ENCODE measurements at regions not wholly inside any gene's neighbourhood (a gene's known extent, or its start where the extent isn't known, plus 50 kb on each side); places are given as distances from the start of the nearest gene placed in this dataset.

GRCh38 chr19:14317157-14317556 is 64.1 kb upstream of the ADGRE5 start:
- Histone ChIP-seq H3K9me3 (ENCODE audit: insufficient read depth, low read depth, low read length) (no peaks in the 10 kb centered on the region), H3K36me3 (ENCODE audit: insufficient read depth, low read length) (no peaks in the 10 kb centered on the region), H3K27me3 (ENCODE audit: insufficient read depth, low read length, poor library complexity, severe bottlenecking) (no peaks in the 10 kb centered on the region), H3K4me1 (ENCODE audit: insufficient read depth, low read length, poor library complexity, severe bottlenecking) (no peaks in the 10 kb centered on the region), H3K9me2 (replicated peaks; ENCODE audit: low read depth, low read length) (no peaks in the 10 kb centered on the region), H3K79me2 (ENCODE audit: insufficient read depth, low read length) (no peaks in the 10 kb centered on the region), H2AFZ (ENCODE audit: low read length) (no peak overlapping the region), H3K4me2 (ENCODE audit: low read depth, low read length, poor library complexity, severe bottlenecking) (no peak overlapping the region), H4K20me1 (ENCODE audit: insufficient read depth, low read length, poor library complexity, severe bottlenecking) (no peaks in the 10 kb centered on the region), H3K9ac (ENCODE audit: low read depth, low read length, poor library complexity, severe bottlenecking) (no peak overlapping the region), H3F3A (ENCODE audit: low read depth) (no peaks in the 10 kb centered on the region), H3K4me3 (ENCODE audit: low read length, poor library complexity, severe bottlenecking) (no peak overlapping the region)
- TF ChIP-seq, protein P1, sequence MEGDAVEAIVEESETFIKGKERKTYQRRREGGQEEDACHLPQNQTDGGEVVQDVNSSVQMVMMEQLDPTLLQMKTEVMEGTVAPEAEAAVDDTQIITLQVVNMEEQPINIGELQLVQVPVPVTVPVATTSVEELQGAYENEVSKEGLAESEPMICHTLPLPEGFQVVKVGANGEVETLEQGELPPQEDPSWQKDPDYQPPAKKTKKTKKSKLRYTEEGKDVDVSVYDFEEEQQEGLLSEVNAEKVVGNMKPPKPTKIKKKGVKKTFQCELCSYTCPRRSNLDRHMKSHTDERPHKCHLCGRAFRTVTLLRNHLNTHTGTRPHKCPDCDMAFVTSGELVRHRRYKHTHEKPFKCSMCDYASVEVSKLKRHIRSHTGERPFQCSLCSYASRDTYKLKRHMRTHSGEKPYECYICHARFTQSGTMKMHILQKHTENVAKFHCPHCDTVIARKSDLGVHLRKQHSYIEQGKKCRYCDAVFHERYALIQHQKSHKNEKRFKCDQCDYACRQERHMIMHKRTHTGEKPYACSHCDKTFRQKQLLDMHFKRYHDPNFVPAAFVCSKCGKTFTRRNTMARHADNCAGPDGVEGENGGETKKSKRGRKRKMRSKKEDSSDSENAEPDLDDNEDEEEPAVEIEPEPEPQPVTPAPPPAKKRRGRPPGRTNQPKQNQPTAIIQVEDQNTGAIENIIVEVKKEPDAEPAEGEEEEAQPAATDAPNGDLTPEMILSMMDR (conservative IDR thresholded peaks at IDR 0.05; ENCODE audit: low read length): no peak
- TF ChIP-seq EZH2phosphoT487 (IDR thresholded peaks at IDR 0.05; ENCODE audit: borderline replicate concordance): no peak

DNA sequence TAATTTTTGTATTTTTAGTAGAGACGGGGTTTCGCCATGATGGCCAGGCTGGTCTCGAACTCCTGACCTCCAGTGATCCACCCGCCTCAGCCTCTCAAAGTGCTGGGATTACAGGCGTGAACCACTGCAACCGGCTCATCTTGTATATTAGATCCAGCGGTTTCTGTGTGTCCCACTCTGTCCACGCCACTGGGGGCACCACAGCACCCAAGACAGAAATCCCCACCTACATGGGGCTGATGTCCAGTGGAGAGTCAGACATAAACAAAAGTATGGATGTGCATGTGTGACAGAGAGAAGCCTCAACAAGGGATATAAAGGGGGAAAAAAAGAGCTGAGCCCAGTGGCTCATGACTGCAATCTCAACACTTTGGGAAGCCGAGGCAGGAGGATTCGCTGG is 65.8 kb upstream of the ADGRE5 start:
- Histone ChIP-seq H3K9me3 (ENCODE audit: insufficient read depth, low read depth, low read length) (no peaks in the 10 kb centered on the region), H3K4me2 (ENCODE audit: low read depth, low read length, poor library complexity, severe bottlenecking) (no peak overlapping the region), H3K36me3 (ENCODE audit: insufficient read depth, low read length) (no peaks in the 10 kb centered on the region), H3F3A (ENCODE audit: low read depth) (no peaks in the 10 kb centered on the region), H3K27me3 (ENCODE audit: insufficient read depth, low read length, poor library complexity, severe bottlenecking) (no peaks in the 10 kb centered on the region), H3K9me2 (replicated peaks; ENCODE audit: low read depth, low read length) (no peaks in the 10 kb centered on the region), H2AFZ (ENCODE audit: low read length) (no peak overlapping the region), H3K4me1 (ENCODE audit: insufficient read depth, low read length, poor library complexity, severe bottlenecking) (no peaks in the 10 kb centered on the region), H3K79me2 (ENCODE audit: insufficient read depth, low read length) (no peaks in the 10 kb centered on the region), H4K20me1 (ENCODE audit: insufficient read depth, low read length, poor library complexity, severe bottlenecking) (no peaks in the 10 kb centered on the region), H3K9ac (ENCODE audit: low read depth, low read length, poor library complexity, severe bottlenecking) (no peak overlapping the region), H3K4me3 (ENCODE audit: low read length, poor library complexity, severe bottlenecking) (no peak overlapping the region)
- TF ChIP-seq, protein P1 (conservative IDR thresholded peaks at IDR 0.05; ENCODE audit: low read length): peak; percentile 32; the same call in 1 of the 2 replicates
- no peak for TF ChIP-seq EZH2phosphoT487 (IDR thresholded peaks at IDR 0.05; ENCODE audit: borderline replicate concordance)

GRCh38 chr19:14310055-14310454 is 71.2 kb upstream of the ADGRE5 start:
- H3K36me3 ChIP-seq (ENCODE audit: insufficient read depth, low read length): no peaks in the 10 kb centered on the region
- no peak overlapping the region for H3K4me3 ChIP-seq (ENCODE audit: low read length, poor library complexity, severe bottlenecking)
- no peak overlapping the region for H3K4me2 ChIP-seq (ENCODE audit: low read depth, low read length, poor library complexity, severe bottlenecking)
- H3K9me2 ChIP-seq (replicated peaks; ENCODE audit: low read depth, low read length): no peaks in the 10 kb centered on the region
- H3K79me2 ChIP-seq (ENCODE audit: insufficient read depth, low read length): no peaks in the 10 kb centered on the region
- no peaks in the 10 kb centered on the region for H3F3A ChIP-seq (ENCODE audit: low read depth)
- H4K20me1 ChIP-seq (ENCODE audit: insufficient read depth, low read length, poor library complexity, severe bottlenecking): no peaks in the 10 kb centered on the region
- H3K9ac ChIP-seq (ENCODE audit: low read depth, low read length, poor library complexity, severe bottlenecking): no peak overlapping the region
- H2AFZ ChIP-seq (ENCODE audit: low read length): no peak overlapping the region
- TF ChIP-seq EZH2phosphoT487 (IDR thresholded peaks at IDR 0.05; ENCODE audit: borderline replicate concordance): no peak
- TF ChIP-seq, protein P1 (conservative IDR thresholded peaks at IDR 0.05; ENCODE audit: low read length): no peak
- H3K4me1 ChIP-seq (ENCODE audit: insufficient read depth, low read length, poor library complexity, severe bottlenecking): no peaks in the 10 kb centered on the region
- no peaks in the 10 kb centered on the region for H3K9me3 ChIP-seq (ENCODE audit: insufficient read depth, low read depth, low read length)
- no peaks in the 10 kb centered on the region for H3K27me3 ChIP-seq (ENCODE audit: insufficient read depth, low read length, poor library complexity, severe bottlenecking)
